ENCODE measurements at regions not wholly inside any gene's neighbourhood (a gene's known extent, or its start where the extent isn't known, plus 50 kb on each side); places are given as distances from the start of the nearest gene placed in this dataset.

DNA sequence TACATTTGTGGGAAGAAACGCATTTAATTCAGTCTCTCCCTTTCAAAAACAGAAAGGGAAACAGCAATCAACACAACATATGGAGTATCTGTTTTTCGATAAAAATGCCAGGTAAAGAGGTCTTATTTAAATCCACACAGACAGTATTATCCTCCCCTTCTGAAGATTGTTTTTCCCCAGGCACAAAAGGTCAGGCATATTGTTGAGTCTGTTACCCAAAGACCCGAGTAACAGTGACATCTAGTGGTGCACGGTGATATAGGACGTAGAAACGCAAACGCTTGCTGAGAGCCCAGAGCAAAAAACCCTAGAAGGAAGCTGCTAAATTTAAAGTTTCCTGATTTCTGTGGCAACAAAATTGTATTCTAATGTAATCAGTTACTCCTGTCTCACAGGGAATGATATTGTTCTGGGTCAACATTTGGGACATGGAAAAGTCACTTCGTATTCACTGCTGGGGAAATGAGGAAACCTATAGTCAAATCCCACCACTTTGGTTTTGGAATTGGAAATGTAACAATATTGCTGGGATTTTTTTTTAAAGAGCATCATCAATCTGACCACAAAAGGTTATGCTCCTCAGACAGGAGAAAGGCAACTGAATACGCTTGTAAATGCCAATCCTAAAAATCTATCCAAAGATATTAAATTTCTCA, 312.7 kb upstream of the CCDC54 start:
- DNase-seq (ENCODE audit: insufficient read length, low spot score) (peak; percentile 30), FAIRE-seq (peak; percentile 93)

DNA sequence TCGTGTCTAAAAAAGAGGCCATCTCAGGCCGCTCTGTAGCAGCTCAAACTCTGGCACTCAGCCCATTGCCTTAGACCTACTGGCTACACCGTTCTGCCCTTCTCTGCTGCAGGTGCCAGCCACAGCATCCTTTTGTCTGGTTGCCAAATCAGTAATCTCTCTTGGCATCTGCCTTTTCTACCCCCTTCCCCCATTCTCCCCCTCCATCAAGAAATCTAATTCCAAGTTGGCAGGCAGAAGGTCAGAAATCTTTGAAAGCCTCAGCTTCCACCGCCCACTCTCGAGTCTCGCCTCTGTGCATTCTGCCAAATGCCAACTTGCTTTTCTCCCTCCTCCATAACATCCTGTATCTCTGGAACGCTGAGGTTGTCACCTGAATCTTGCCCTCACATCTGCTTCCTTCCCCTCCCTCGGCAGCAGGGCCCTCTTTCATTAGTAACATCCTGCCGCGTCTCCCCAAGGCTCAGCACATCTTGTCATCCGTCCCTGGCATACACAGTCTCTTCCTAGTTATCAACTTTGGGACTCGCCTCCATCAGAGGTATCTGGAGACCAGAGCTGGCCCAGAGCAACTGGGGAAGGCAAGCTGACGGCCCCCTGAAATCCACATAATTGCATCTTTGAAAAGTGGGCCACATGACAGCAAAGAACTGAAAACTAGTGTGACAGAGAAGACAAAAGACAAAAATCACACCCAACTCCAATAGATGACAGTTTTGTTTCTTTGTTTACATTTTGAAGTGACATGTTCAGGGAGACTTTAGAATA, 312.0 kb upstream of the CCDC54 start:
- FAIRE-seq (no peak), DNase-seq (ENCODE audit: insufficient read length, low spot score) (no peak)
- no peak for TF ChIP-seq POLR2A (IDR thresholded peaks at IDR 0.05; ENCODE audit: low read depth, low read length)

More for the DNA sequence above, 312.7 kb upstream of the CCDC54 start:
- TF ChIP-seq POLR2A (IDR thresholded peaks at IDR 0.05; ENCODE audit: low read depth, low read length), result no peak

DNA sequence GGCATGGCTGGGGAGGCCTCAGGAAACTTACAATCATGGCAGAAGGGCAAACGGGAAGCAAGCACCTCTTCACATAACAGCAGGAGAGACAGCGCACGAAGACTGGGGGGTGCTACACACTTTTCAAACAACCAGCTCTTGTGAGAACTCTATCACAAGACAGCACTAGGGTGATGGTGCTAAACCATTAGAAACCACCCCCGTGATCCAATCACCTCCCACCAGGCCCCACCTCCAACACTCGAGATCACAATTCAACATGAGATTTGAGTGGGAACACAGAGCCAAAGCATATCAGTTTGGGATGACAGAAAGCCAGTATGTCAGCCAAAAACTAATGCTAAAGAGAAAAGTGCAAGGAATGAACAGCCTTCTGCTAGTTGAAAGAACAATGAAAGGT, 309.8 kb upstream of the CCDC54 start:
- no peak for FAIRE-seq
- DNase-seq (ENCODE audit: insufficient read length, low spot score), result no peak

DNA sequence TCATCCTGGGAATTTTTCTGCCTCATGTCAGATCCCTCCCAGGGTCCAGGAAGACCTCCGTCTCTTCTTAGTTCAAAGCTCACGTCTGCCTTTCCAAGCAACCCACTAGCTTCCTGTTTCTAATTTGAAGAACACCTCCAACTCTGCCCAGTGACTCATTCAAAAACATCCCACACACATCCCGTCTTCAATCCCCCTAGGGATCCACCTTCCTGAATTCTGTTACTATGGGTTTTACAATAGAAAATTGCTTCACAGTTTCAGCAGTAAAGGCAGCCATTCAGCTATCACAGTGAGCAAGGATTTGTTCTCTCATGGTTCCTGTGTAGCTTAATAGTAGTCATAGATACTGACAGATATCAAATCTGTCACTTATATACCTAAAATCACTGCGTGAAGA, 308.3 kb upstream of the CCDC54 start:
- peak; percentile 80 for FAIRE-seq
- DNase-seq (ENCODE audit: insufficient read length, low spot score), result peak; percentile 11
- TF ChIP-seq POLR2A (IDR thresholded peaks at IDR 0.05; ENCODE audit: low read depth, low read length), result no peak

More for the DNA sequence above, 309.8 kb upstream of the CCDC54 start:
- no peak for TF ChIP-seq POLR2A (IDR thresholded peaks at IDR 0.05; ENCODE audit: low read depth, low read length)

DNA sequence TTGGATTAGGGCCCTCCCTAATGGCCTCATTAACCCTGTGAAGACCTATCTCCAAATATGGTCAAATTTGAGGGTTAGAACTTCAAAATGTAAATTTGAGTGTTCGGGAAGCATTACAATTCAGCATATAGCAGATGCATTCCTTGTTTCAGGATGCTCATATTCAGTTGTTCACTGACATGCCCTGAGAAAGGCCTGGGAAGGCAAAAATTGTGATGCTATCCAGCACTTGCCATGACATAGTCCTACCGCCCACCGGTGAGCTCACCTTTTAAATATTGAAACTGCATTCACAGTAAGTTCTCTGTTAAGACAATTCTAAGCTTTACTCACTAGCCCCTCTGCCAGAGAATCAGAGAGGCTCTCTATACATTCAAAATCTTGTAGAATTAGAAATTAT, 300.3 kb upstream of the CCDC54 start:
- no peak for TF ChIP-seq POLR2A (IDR thresholded peaks at IDR 0.05; ENCODE audit: low read depth, low read length)
- FAIRE-seq (no peak), DNase-seq (ENCODE audit: insufficient read length, low spot score) (no peak)

DNA sequence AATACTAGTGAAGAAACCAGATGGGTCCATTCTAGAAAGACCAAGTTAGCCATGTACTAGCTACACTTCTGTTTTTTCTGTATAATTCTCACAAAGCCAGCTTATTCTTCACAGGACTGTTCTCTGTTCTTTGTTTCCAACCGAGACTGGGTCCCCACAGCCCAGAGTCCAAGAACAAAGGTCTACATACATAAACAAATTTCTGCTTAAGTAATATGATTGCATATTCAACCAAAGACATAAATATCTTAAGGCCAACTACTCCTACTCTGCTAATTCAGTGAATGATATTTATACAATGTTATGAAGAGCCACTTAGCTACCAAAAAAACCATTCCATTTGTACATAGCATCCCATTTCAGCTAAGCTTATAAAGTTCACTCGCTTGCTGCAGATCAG, 299.8 kb upstream of the CCDC54 start:
- FAIRE-seq, result no peak
- no peak for DNase-seq (ENCODE audit: insufficient read length, low spot score)
- TF ChIP-seq POLR2A (IDR thresholded peaks at IDR 0.05; ENCODE audit: low read depth, low read length), result no peak

DNA sequence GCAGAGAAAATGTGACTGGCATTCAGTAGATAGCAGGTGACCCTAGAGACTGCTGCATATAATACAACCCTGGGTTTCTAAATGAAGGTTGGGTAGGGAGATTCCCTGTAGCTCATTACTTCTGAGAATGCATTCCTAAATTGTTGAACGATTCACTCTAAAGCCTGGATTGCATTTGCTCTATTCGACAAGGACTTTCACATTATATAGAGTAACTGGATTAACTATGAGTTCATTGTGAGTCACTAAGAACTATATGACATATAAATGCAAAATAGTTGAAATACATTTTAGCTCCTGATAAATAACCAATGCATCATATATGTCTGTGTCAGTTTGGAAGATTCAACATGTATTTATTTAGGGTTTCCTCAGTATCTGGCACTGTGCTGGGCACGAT, 294.7 kb upstream of the CCDC54 start:
- no peak for TF ChIP-seq POLR2A (IDR thresholded peaks at IDR 0.05; ENCODE audit: low read depth, low read length)
- DNase-seq (ENCODE audit: insufficient read length, low spot score) (no peak), FAIRE-seq (peak; percentile 50)

DNA sequence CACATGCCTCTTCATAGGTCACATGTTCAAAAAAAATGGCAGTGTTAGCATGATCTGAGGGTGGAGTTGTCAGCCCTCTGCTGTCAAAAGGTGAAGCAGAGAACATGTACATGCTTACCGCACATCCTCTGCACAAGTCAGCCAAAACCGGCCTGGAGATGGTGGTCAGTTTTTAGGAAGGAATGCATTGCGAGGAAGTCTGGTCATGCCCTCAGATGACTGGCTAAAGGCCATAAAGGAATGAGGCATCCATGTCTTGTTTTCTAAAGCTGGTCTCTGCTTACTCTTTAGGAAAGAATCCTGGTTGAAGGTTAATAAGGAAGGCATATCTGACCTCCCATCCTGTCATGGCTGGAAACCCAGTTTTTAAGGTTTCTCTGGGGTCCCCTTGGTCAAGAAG, 292.0 kb upstream of the CCDC54 start:
- TF ChIP-seq POLR2A (IDR thresholded peaks at IDR 0.05; ENCODE audit: low read depth, low read length), result no peak
- DNase-seq (ENCODE audit: insufficient read length, low spot score) (no peak), FAIRE-seq (no peak)

DNA sequence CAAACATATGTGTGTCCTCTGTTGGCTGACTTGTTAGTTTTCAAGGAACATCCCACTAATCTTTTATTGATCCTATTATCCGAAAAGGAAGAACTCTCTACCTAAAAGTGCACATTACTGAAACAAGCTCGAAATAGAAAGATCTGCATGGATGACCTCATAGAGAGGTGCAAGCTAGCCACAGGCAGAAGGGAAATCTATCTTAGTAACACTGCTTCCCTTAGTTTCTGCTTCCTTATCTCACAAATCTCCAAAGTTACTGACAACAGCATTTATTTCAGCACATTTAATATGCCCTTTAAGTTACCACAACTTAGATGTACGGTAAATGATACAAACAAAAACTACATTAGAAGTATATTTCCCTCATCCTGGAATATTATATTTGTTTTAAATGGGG, 285.1 kb upstream of the CCDC54 start:
- no peak for DNase-seq (ENCODE audit: insufficient read length, low spot score)
- no peak for TF ChIP-seq POLR2A (IDR thresholded peaks at IDR 0.05; ENCODE audit: low read depth, low read length)
- FAIRE-seq, result no peak

DNA sequence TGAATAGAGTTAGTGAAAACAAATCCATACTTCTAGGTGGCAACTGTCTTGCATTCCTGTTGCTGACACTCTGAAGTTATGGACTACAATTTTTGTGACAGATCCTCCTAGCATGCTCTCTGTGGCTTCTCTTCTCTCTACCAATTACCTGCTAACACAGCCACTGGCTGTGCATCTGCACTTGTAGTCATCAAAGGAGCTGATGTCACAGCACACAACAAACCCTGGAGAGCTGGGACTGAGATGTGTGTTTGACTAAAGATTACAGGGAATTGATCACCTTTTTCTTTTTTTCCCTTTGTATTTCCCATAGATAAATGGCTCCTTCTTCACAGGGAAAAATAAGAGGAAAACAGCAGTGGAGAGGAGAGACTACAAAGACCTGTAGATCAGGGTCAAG, 278.4 kb upstream of the CCDC54 start:
- TF ChIP-seq POLR2A (IDR thresholded peaks at IDR 0.05; ENCODE audit: low read depth, low read length), result no peak
- DNase-seq (ENCODE audit: insufficient read length, low spot score) (no peak), FAIRE-seq (no peak)

DNA sequence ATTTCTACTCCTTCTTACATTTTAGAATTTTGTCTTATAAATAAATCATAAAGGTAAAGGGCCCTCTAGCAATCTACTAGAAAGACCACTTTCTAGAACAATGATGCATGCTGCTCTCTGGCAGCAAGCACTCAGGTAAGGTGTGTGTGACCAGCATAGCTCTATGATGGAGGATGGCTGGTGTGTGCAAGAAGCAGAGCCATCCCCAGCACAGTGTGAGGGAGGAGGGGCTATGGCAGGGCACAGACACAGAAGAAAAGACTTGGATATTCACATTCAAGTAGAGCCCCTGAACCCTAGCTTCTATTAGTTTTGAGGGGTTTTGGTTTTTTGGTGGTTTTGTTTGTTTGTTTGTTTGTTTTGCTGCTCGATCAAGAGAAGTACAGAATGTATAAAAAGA, 277.1 kb upstream of the CCDC54 start:
- DNase-seq (ENCODE audit: insufficient read length, low spot score), result no peak
- FAIRE-seq, result no peak
- no peak for TF ChIP-seq POLR2A (IDR thresholded peaks at IDR 0.05; ENCODE audit: low read depth, low read length)

DNA sequence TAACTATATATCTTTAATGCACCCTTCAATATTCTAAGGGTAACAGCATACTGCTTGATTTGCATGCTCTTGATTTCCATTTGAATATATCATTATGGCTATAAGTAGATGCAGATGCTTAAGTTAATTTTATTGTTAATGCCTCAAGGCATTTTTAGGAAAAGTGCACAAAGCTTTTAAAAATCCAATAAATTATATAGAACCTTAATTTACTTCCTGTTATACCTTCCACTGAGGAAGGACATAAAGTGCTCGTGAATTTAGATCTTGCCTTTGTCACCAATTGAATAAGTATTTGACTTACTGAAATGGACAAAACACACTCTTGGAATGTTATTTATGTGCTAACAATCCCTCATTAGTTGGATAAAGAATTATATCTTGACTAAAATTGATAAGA, 276.7 kb upstream of the CCDC54 start:
- FAIRE-seq (no peak), DNase-seq (ENCODE audit: insufficient read length, low spot score) (no peak)
- TF ChIP-seq POLR2A (IDR thresholded peaks at IDR 0.05; ENCODE audit: low read depth, low read length), result no peak

DNA sequence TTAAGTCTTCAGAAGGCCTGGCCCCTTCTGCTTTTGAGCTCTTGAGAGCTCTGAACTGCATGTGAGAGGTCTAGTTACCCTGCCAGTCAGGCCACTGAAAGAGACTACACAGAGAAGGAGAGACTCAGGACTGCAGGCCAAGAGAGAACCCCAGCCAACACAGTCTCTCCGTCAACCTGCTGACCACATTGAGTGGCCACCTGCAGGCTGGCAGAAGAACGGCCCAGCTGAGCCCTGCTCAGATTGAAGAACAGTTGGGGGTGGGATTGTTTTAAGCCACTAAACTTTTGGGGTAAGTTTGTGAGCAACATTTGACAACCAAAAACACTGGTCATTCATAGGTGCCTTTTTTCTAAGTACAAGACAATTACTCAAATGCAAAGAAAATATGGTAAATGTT, 273.5 kb upstream of the CCDC54 start:
- DNase-seq (ENCODE audit: insufficient read length, low spot score) (no peak), FAIRE-seq (no peak)
- no peak for TF ChIP-seq POLR2A (IDR thresholded peaks at IDR 0.05; ENCODE audit: low read depth, low read length)

DNA sequence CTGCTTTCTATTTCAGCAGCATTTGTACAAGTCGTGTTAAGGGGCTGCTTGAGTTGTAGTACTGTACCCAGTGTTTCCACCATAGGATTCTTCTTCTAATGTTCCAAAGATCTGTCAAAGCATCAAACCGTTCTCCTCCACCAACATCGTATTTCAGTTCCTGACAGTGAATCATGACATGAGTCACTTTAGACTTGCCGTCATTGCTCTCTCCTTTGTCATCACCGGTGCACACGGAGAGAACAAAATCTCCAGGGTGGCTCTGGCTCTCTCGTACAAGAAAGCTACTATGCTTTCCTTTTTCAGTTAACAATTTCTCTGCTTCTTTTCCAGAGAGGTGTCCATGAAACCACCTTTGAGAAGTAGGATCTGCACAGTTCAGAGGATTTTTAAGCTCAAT, 270.9 kb upstream of the CCDC54 start:
- peak; percentile 17 for DNase-seq (ENCODE audit: insufficient read length, low spot score)
- FAIRE-seq, result peak; percentile 72
- TF ChIP-seq POLR2A (IDR thresholded peaks at IDR 0.05; ENCODE audit: low read depth, low read length), result no peak

DNA sequence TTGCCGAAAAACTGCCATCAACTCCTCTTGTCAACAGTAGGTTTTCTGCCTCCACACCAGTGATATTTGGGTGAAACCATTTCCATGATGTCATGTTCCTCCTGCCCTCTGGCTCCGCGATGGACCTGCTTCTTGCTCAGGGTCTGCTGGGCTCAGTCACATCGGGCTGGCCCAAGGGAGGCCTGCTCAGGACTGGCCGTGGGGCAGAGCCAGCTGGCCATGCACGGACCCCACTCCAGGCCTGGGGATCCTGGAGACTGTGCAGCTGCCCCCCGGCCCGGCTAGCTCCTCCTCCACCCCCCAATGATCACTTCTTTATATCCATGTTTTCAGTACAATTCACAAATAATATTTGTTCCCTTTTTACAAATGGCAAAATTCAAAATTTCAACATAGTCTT, 270.3 kb upstream of the CCDC54 start:
- no peak for FAIRE-seq
- no peak for TF ChIP-seq POLR2A (IDR thresholded peaks at IDR 0.05; ENCODE audit: low read depth, low read length)
- DNase-seq (ENCODE audit: insufficient read length, low spot score), result no peak
